Neural cell (in vitro differentiated cells): ENCODE measurements at regions not wholly inside any gene's neighbourhood (a gene's known extent, or its start where the extent isn't known, plus 50 kb on each side); places are given as distances from the start of the nearest gene placed in this dataset.

Experiments
- H2AFZ ChIP-seq: fragments of 200-600, 300-800 bp; sonication (generic), shearing (Covaris generic); 2 replicates; pipeline ENCODE4 v1.6.0; 2014; ENCODE audit warnings: low read depth, mild to moderate bottlenecking, antibody characterized with exemption, low read length, moderate library complexity
- H3F3A ChIP-seq: fragments of 200-600 bp; shearing (Covaris generic); 2 replicates; pipeline ENCODE4 v1.6.1; 2016; ENCODE audit warnings: mild to moderate bottlenecking, moderate library complexity, mixed read lengths, antibody characterized with exemption, low read length; ENCODE audit not compliant: insufficient read depth, poor library complexity, severe bottlenecking
- H3K27ac ChIP-seq: fragments of 200-600, 300-800 bp; sonication (generic), shearing (Covaris generic); 2 replicates; pipeline ENCODE4 v1.5.1; 2014; ENCODE audit warnings: mild to moderate bottlenecking, low read length, moderate library complexity
- H3K27me3 ChIP-seq: fragments of 300-800, 200-600 bp; sonication (generic), shearing (Covaris generic); 2 replicates; pipeline ENCODE4 v1.6.0; 2014; ENCODE audit warnings: mild to moderate bottlenecking, low read depth, low read length, moderate library complexity; ENCODE audit not compliant: insufficient read depth
- H3K36me3 ChIP-seq: fragments of 300-800, 200-600 bp; sonication (generic), shearing (Covaris generic); 2 replicates; pipeline ENCODE4 v1.5.1; 2014; ENCODE audit warnings: mild to moderate bottlenecking, antibody characterized with exemption, low read length, moderate library complexity; ENCODE audit not compliant: insufficient read depth
- H3K4me2 ChIP-seq: fragments of 300-800, 200-600 bp; sonication (generic), shearing (Covaris generic); 2 replicates; pipeline ENCODE4 v1.6.0; 2014; ENCODE audit warnings: mild to moderate bottlenecking, low read length
- H3K4me3 ChIP-seq: fragments of 300-800, 200-600 bp; sonication (generic), shearing (Covaris generic); 2 replicates; pipeline ENCODE4 v1.5.1; 2014; ENCODE audit warnings: mild to moderate bottlenecking, low read length, moderate library complexity
- H3K79me2 ChIP-seq: fragments of 200-600 bp; shearing (Covaris generic); replicated peaks from 2 replicates; pipeline ENCODE4 v1.6.0; 2014; ENCODE audit warnings: mild to moderate bottlenecking, low read length, moderate library complexity; ENCODE audit not compliant: insufficient read depth
- H3K9ac ChIP-seq: fragments of 300-800, 200-600 bp; sonication (generic), shearing (Covaris generic); 2 replicates; pipeline ENCODE4 v1.6.1; 2016; ENCODE audit warnings: mild to moderate bottlenecking, low read length, mixed read lengths
- H3K9me2 ChIP-seq: fragments of 200-600 bp; shearing (Covaris generic); 2 replicates; pipeline ENCODE4 v1.6.1; 2016; ENCODE audit warnings: mild to moderate bottlenecking, low read length, mixed read lengths; ENCODE audit not compliant: insufficient read depth
- H3K9me3 ChIP-seq: fragments of 200-600, 300-800 bp; sonication (generic), shearing (Covaris generic); 2 replicates; pipeline ENCODE4 v1.6.1; 2016; ENCODE audit warnings: mild to moderate bottlenecking, mixed run types, low read length, moderate library complexity, mixed read lengths
- H4K20me1 ChIP-seq: fragments of 200-600 bp; shearing (Covaris generic); 2 replicates; pipeline ENCODE4 v1.6.1; 2016; ENCODE audit warnings: mild to moderate bottlenecking, mixed run types; ENCODE audit not compliant: insufficient read depth
- EP300 ChIP-seq: fragments of 450-650 bp; conservative IDR thresholded peaks from 2 replicates; pipeline ENCODE4 v1.6.1; 2014; ENCODE audit warnings: antibody characterized with exemption, mild to moderate bottlenecking, moderate library complexity; ENCODE audit not compliant: poor library complexity, severe bottlenecking
- EZH2 ChIP-seq: fragments of 200-600, 300-800 bp; shearing (Covaris generic), sonication (generic); IDR thresholded peaks from 2 replicates; pipeline ENCODE4 v1.6.1; 2014; ENCODE audit warnings: antibody characterized with exemption, low read length, borderline replicate concordance, mild to moderate bottlenecking; ENCODE audit not compliant: insufficient read depth, poor library complexity, severe bottlenecking
- MXI1 ChIP-seq: fragments of 450-650 bp; conservative IDR thresholded peaks from 2 replicates; pipeline ENCODE4 v1.6.1; 2014; ENCODE audit warnings: antibody characterized with exemption, mild to moderate bottlenecking; ENCODE audit not compliant: poor library complexity, severe bottlenecking
- POLR2AphosphoS5 ChIP-seq: IDR thresholded peaks from 2 replicates; pipeline ENCODE4 v1.6.1; 2012
- RAD21 ChIP-seq: fragments of 450-650 bp; conservative IDR thresholded peaks from 2 replicates; pipeline ENCODE4 v1.6.1; 2014; ENCODE audit warnings: antibody characterized with exemption, mild to moderate bottlenecking, moderate library complexity
- SMC3 ChIP-seq: fragments of 450-650 bp; conservative IDR thresholded peaks from 2 replicates; pipeline ENCODE4 v1.6.1; 2014; ENCODE audit warnings: antibody characterized with exemption, mild to moderate bottlenecking, moderate library complexity; ENCODE audit not compliant: poor library complexity
- TAF1 ChIP-seq: IDR thresholded peaks from 2 replicates; pipeline ENCODE4 v1.6.1; 2012; ENCODE audit warnings: low read depth
- TF ChIP-seq, protein P1 (sequence below): IDR thresholded peaks from 2 replicates; pipeline ENCODE4 v1.6.1; 2012; ENCODE audit warnings: borderline replicate concordance
- TF ChIP-seq, protein P2 (sequence below): fragments of 450-650 bp; IDR thresholded peaks from 2 replicates; pipeline ENCODE4 v1.5.1; 2014; ENCODE audit warnings: antibody characterized with exemption, mild to moderate bottlenecking, moderate library complexity; ENCODE audit not compliant: poor library complexity, severe bottlenecking

GRCh38 chr4:162457071-162457865 lies 293.5 kb upstream of the FSTL5 start:
- H3K9me3 ChIP-seq, result no peaks in the 10 kb centered on the region
- H3K79me2 ChIP-seq, result no peaks in the 10 kb centered on the region
- no peak overlapping the region for H3K4me2 ChIP-seq
- no peak overlapping the region for H3K9ac ChIP-seq
- no peaks in the 10 kb centered on the region for H3F3A ChIP-seq
- no peak overlapping the region for H3K27ac ChIP-seq
- H3K36me3 ChIP-seq, result no peaks in the 10 kb centered on the region
- H3K9me2 ChIP-seq, result no peaks in the 10 kb centered on the region
- H3K4me3 ChIP-seq, result no peak overlapping the region
- TF ChIP-seq MXI1, result no peak
- no peak for TF ChIP-seq TAF1
- no peak for TF ChIP-seq EP300
- TF ChIP-seq, protein P1, sequence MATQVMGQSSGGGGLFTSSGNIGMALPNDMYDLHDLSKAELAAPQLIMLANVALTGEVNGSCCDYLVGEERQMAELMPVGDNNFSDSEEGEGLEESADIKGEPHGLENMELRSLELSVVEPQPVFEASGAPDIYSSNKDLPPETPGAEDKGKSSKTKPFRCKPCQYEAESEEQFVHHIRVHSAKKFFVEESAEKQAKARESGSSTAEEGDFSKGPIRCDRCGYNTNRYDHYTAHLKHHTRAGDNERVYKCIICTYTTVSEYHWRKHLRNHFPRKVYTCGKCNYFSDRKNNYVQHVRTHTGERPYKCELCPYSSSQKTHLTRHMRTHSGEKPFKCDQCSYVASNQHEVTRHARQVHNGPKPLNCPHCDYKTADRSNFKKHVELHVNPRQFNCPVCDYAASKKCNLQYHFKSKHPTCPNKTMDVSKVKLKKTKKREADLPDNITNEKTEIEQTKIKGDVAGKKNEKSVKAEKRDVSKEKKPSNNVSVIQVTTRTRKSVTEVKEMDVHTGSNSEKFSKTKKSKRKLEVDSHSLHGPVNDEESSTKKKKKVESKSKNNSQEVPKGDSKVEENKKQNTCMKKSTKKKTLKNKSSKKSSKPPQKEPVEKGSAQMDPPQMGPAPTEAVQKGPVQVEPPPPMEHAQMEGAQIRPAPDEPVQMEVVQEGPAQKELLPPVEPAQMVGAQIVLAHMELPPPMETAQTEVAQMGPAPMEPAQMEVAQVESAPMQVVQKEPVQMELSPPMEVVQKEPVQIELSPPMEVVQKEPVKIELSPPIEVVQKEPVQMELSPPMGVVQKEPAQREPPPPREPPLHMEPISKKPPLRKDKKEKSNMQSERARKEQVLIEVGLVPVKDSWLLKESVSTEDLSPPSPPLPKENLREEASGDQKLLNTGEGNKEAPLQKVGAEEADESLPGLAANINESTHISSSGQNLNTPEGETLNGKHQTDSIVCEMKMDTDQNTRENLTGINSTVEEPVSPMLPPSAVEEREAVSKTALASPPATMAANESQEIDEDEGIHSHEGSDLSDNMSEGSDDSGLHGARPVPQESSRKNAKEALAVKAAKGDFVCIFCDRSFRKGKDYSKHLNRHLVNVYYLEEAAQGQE, result no peak
- TF ChIP-seq EZH2, result no peak
- no peak for TF ChIP-seq SMC3
- TF ChIP-seq RAD21, result no peak
- TF ChIP-seq, protein P2, sequence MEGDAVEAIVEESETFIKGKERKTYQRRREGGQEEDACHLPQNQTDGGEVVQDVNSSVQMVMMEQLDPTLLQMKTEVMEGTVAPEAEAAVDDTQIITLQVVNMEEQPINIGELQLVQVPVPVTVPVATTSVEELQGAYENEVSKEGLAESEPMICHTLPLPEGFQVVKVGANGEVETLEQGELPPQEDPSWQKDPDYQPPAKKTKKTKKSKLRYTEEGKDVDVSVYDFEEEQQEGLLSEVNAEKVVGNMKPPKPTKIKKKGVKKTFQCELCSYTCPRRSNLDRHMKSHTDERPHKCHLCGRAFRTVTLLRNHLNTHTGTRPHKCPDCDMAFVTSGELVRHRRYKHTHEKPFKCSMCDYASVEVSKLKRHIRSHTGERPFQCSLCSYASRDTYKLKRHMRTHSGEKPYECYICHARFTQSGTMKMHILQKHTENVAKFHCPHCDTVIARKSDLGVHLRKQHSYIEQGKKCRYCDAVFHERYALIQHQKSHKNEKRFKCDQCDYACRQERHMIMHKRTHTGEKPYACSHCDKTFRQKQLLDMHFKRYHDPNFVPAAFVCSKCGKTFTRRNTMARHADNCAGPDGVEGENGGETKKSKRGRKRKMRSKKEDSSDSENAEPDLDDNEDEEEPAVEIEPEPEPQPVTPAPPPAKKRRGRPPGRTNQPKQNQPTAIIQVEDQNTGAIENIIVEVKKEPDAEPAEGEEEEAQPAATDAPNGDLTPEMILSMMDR, result no peak
- no peak for TF ChIP-seq POLR2AphosphoS5
- no peaks in the 10 kb centered on the region for H3K27me3 ChIP-seq
- H4K20me1 ChIP-seq, result no peaks in the 10 kb centered on the region
- no peak overlapping the region for H2AFZ ChIP-seq

DNA sequence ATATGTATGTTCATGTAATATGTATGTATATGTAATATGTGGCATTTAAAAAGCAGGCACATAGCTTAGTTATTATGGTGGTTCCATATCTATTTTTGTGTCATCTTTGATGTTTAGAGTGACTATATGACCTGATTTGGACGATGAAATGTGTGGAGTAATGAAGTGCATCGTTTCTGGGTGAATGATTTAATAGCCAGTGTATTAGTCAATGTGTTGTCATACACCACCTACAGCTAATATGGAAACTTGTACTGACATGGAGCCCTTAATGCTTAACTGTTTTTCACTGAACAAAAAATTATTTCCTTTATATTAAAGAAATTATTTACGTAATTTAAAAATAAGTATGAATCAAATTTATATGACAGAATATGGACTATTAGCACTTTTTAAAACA lies 292.3 kb upstream of the FSTL5 start:
- no peaks in the 10 kb centered on the region for H3K36me3 ChIP-seq
- no peaks in the 10 kb centered on the region for H4K20me1 ChIP-seq
- no peak overlapping the region for H3K27ac ChIP-seq
- H3K9me2 ChIP-seq, result no peaks in the 10 kb centered on the region
- H3K9ac ChIP-seq, result no peak overlapping the region
- H3K79me2 ChIP-seq, result no peaks in the 10 kb centered on the region
- H3K4me3 ChIP-seq, result no peak overlapping the region
- H3K27me3 ChIP-seq, result no peaks in the 10 kb centered on the region
- no peaks in the 10 kb centered on the region for H3K9me3 ChIP-seq
- H2AFZ ChIP-seq, result no peak overlapping the region
- TF ChIP-seq SMC3 (no peak), EZH2 (no peak), MXI1 (no peak), RAD21 (no peak), TAF1 (no peak)
- TF ChIP-seq, protein P1, result no peak
- TF ChIP-seq, protein P2, result no peak
- H3F3A ChIP-seq, result no peaks in the 10 kb centered on the region
- H3K4me2 ChIP-seq, result no peak overlapping the region
